ENCODE measurements at regions not wholly inside any gene's neighbourhood (a gene's known extent, or its start where the extent isn't known, plus 50 kb on each side); places are given as distances from the start of the nearest gene placed in this dataset.
"Not testable (repeated sequence)": the region's sequence is repeated elsewhere in the genome, so short reads cannot be mapped to it uniquely, and the experiment has no call there.

- DNase-seq, result no peak
Observed at GRCh38 chr4:42824278-42824977, 68.1 kb upstream of the GRXCR1 start.

GRCh38 chr4:42821230-42821629, 71.3 kb upstream of the GRXCR1 start:
- no peak for DNase-seq

- DNase-seq, result no peak
Observed at GRCh38 chr4:42819863-42820514, 72.5 kb upstream of the GRXCR1 start.

- no peak for DNase-seq
Observed at GRCh38 chr4:42817913-42818312, 74.6 kb upstream of the GRXCR1 start.

GRCh38 chr4:42816880-42817400, 75.6 kb upstream of the GRXCR1 start:
- DNase-seq, result no peak

- DNase-seq, result no peak
Observed at GRCh38 chr4:42816189-42816879, 76.2 kb upstream of the GRXCR1 start.

GRCh38 chr4:42809419-42810084, 83.0 kb upstream of the GRXCR1 start:
- no peak for DNase-seq

GRCh38 chr4:42806303-42806835, 86.1 kb upstream of the GRXCR1 start:
- DNase-seq, result no peak

- no peak for DNase-seq
Observed at GRCh38 chr4:42789041-42789567, 103.4 kb upstream of the GRXCR1 start.

- DNase-seq, result no peak
Observed at GRCh38 chr4:42787079-42787463, 105.4 kb upstream of the GRXCR1 start.

GRCh38 chr4:42786350-42787078, 106.0 kb upstream of the GRXCR1 start:
- DNase-seq, result peak; percentile 80 to 88

- DNase-seq, result no peak
Observed at GRCh38 chr4:42785817-42786216, 106.7 kb upstream of the GRXCR1 start.

GRCh38 chr4:42781315-42781714, 111.2 kb upstream of the GRXCR1 start:
- no peak for DNase-seq

GRCh38 chr4:42778349-42778748, 114.2 kb upstream of the GRXCR1 start:
- DNase-seq, result no peak

GRCh38 chr4:42768125-42768748, 111.3 kb upstream of the ATP8A1 start:
- DNase-seq, result no peak

GRCh38 chr4:42767669-42768068, 110.8 kb upstream of the ATP8A1 start:
- no peak for DNase-seq

GRCh38 chr4:42761804-42762203, 104.9 kb upstream of the ATP8A1 start:
- no peak for DNase-seq

GRCh38 chr4:42754965-42755364, 98.1 kb upstream of the ATP8A1 start:
- not testable (repeated sequence) for DNase-seq

GRCh38 chr4:42751587-42751986, 94.7 kb upstream of the ATP8A1 start:
- no peak for DNase-seq

- no peak for DNase-seq
Observed at GRCh38 chr4:42750856-42751255, 94.0 kb upstream of the ATP8A1 start.

- DNase-seq, result peak; percentile 26 to 65
Observed at GRCh38 chr4:42750091-42750490, 93.2 kb upstream of the ATP8A1 start.

- DNase-seq, result no peak
Observed at GRCh38 chr4:42747971-42748370, 91.1 kb upstream of the ATP8A1 start.

Data from NCI-H524 (cell line).